H9 (cell line): ENCODE measurements at regions not wholly inside any gene's neighbourhood (a gene's known extent, or its start where the extent isn't known, plus 50 kb on each side); places are given as distances from the start of the nearest gene placed in this dataset.

Experiments used
- DNase-seq: peaks from one replicate; pipeline ENCODE4 v3.0.0-alpha.2; 2017
- H2AFZ ChIP-seq: one replicate; pipeline ENCODE4 v1.6.1; 2013; ENCODE audit warnings: mild to moderate bottlenecking, low read length, control low read depth, moderate library complexity
- H2AK5ac ChIP-seq: 2 replicates; pipeline ENCODE4 v1.6.1; 2013; ENCODE audit warnings: low read length, control low read depth, mixed read lengths; ENCODE audit not compliant: insufficient read length
- H2BK120ac ChIP-seq: one replicate; pipeline ENCODE4 v1.6.1; 2013; ENCODE audit warnings: low read depth, mild to moderate bottlenecking, low read length, control low read depth, inconsistent platforms; ENCODE audit not compliant: poor library complexity, severe bottlenecking
- H2BK12ac ChIP-seq: 2 replicates; pipeline ENCODE4 v1.6.1; 2013; ENCODE audit warnings: low read length, control low read depth, mixed read lengths, low read depth; ENCODE audit not compliant: insufficient read length
- H2BK15ac ChIP-seq: 2 replicates; pipeline ENCODE4 v1.6.1; 2013; ENCODE audit warnings: low read depth, low read length, control low read depth
- H2BK20ac ChIP-seq: one replicate; pipeline ENCODE4 v1.6.1; 2013; ENCODE audit warnings: low read depth, mild to moderate bottlenecking, low read length, control low read depth, inconsistent platforms; ENCODE audit not compliant: poor library complexity, severe bottlenecking
- H2BK5ac ChIP-seq: 2 replicates; pipeline ENCODE4 v1.6.1; 2013; ENCODE audit warnings: low read length, control low read depth, mixed read lengths; ENCODE audit not compliant: insufficient read length
- H3K14ac ChIP-seq: 2 replicates; pipeline ENCODE4 v1.6.1; 2013; ENCODE audit warnings: low read length, control low read depth; ENCODE audit not compliant: insufficient read depth
- H3K18ac ChIP-seq: 2 replicates; pipeline ENCODE4 v1.6.1; 2013; ENCODE audit warnings: low read depth, mild to moderate bottlenecking, mixed read lengths, low read length, control low read depth; ENCODE audit not compliant: insufficient read length
- H3K23ac ChIP-seq: 2 replicates; pipeline ENCODE4 v1.6.1; 2013; ENCODE audit warnings: low read length, control low read depth, mixed read lengths, low read depth; ENCODE audit not compliant: insufficient read length
- H3K23me2 ChIP-seq: 2 replicates; pipeline ENCODE4 v1.6.1; 2013; ENCODE audit warnings: low read depth, mild to moderate bottlenecking, mixed read lengths, low read length, control low read depth; ENCODE audit not compliant: insufficient read length, poor library complexity, severe bottlenecking
- H3K27ac ChIP-seq: 2 replicates; pipeline ENCODE4 v1.5.1; 2013; ENCODE audit warnings: low read length, control low read depth, mixed read lengths, low read depth; ENCODE audit not compliant: insufficient read length
- H3K27me3 ChIP-seq: 2 replicates; pipeline ENCODE4 v1.6.1; 2013; ENCODE audit warnings: low read length, control low read depth, inconsistent platforms; ENCODE audit not compliant: insufficient read depth
- H3K4ac ChIP-seq: 2 replicates; pipeline ENCODE4 v1.6.1; 2013; ENCODE audit warnings: low read depth, mild to moderate bottlenecking, control low read depth, inconsistent platforms, low read length, moderate library complexity
- H3K4me1 ChIP-seq: 2 replicates; pipeline ENCODE4 v1.6.1; 2013; ENCODE audit warnings: low read length, control low read depth, inconsistent platforms; ENCODE audit not compliant: insufficient read depth
- H3K4me2 ChIP-seq: 2 replicates; pipeline ENCODE4 v1.6.1; 2013; ENCODE audit warnings: low read length, control low read depth, mixed read lengths; ENCODE audit not compliant: insufficient read length, insufficient read depth
- H3K56ac ChIP-seq: 2 replicates; pipeline ENCODE4 v1.6.1; 2013; ENCODE audit warnings: low read depth, mild to moderate bottlenecking, mixed read lengths, low read length, control low read depth; ENCODE audit not compliant: insufficient read length
- H3K79me1 ChIP-seq: 2 replicates; pipeline ENCODE4 v1.6.1; 2013; ENCODE audit warnings: low read depth, mild to moderate bottlenecking, moderate library complexity, low read length, control low read depth, inconsistent platforms; ENCODE audit not compliant: insufficient read depth, poor library complexity, severe bottlenecking
- H3K79me2 ChIP-seq: 2 replicates; pipeline ENCODE4 v1.6.1; 2013; ENCODE audit warnings: low read length, control low read depth, inconsistent platforms; ENCODE audit not compliant: insufficient read depth
- H3K9ac ChIP-seq: 2 replicates; pipeline ENCODE4 v1.6.1; 2013; ENCODE audit warnings: low read length, control low read depth, mixed read lengths; ENCODE audit not compliant: insufficient read length; ENCODE audit errors: extremely low read depth
- H3K9me3 ChIP-seq: one replicate; pipeline ENCODE4 v1.6.1; 2013; ENCODE audit warnings: low read depth, low read length, inconsistent platforms; ENCODE audit not compliant: control insufficient read depth
- H3T11ph ChIP-seq: one replicate; pipeline ENCODE4 v1.6.1; 2013; ENCODE audit warnings: mild to moderate bottlenecking, low read length, control low read depth, inconsistent platforms
- H4K20me1 ChIP-seq: one replicate; pipeline ENCODE4 v1.6.1; 2013; ENCODE audit not compliant: control insufficient read depth, insufficient read length, insufficient read depth
- H4K5ac ChIP-seq: 2 replicates; pipeline ENCODE4 v1.6.1; 2013; ENCODE audit warnings: low read depth, mild to moderate bottlenecking, mixed read lengths, low read length, control low read depth; ENCODE audit not compliant: insufficient read length
- H4K8ac ChIP-seq: replicated peaks from 2 replicates; pipeline ENCODE4 v1.6.1; 2013; ENCODE audit warnings: low read length, control low read depth, mixed read lengths, low read depth; ENCODE audit not compliant: insufficient read length
- H4K91ac ChIP-seq: 2 replicates; pipeline ENCODE4 v1.6.1; 2013; ENCODE audit warnings: low read depth, mild to moderate bottlenecking, moderate library complexity, mixed read lengths, low read length, control low read depth; ENCODE audit not compliant: insufficient read length
- H3K27ac Mint-ChIP-seq, 3 experiments: 2 replicates in 2 of 3; 3 replicates in 1 of 3; pipeline ENCODE4 v1.8.0; 2020 to 2021; ENCODE audit warnings: mixed read lengths in 3 of 3, mild to moderate bottlenecking in 1 of 3, moderate library complexity in 1 of 3
- H3K27me3 Mint-ChIP-seq: 2 replicates; pipeline ENCODE4 v1.8.0; 2021; ENCODE audit warnings: low read depth, mild to moderate bottlenecking, moderate library complexity, mixed read lengths
- H3K36me3 Mint-ChIP-seq, 3 experiments: 2 replicates in 2 of 3; 3 replicates in 1 of 3; pipeline ENCODE4 v1.8.0; 2020 to 2021; ENCODE audit warnings: low read depth in 3 of 3, mixed read lengths in 3 of 3; ENCODE audit not compliant: insufficient read depth in 1 of 3
- H3K4me1 Mint-ChIP-seq, 2 experiments: 2 replicates each; pipeline ENCODE4 v1.8.0; 2020; ENCODE audit warnings: mixed read lengths in 2 of 2
- H3K4me3 Mint-ChIP-seq, 2 experiments: 2 replicates in 1 of 2; 3 replicates in 1 of 2; pipeline ENCODE4 v1.8.0; 2020 to 2021; ENCODE audit warnings: mild to moderate bottlenecking in 2 of 2, mixed read lengths in 2 of 2, moderate library complexity in 1 of 2
- H3K9me3 Mint-ChIP-seq, 2 experiments: 2 replicates in 1 of 2; 3 replicates in 1 of 2; pipeline ENCODE4 v1.8.0; 2020; ENCODE audit warnings: mild to moderate bottlenecking in 2 of 2, mixed read lengths in 2 of 2, moderate library complexity in 1 of 2
- WGBS: extraction: QIAGEN DNeasy Blood & Tissue Kit; methylation state at CpG from one replicate; pipeline ENCODE4 v1.1.7; 2013; ENCODE audit warnings: missing lambda C conversion rate, low lambda C conversion rate, mixed read lengths; ENCODE audit not compliant: insufficient read length; ENCODE audit errors: extremely low coverage; 5-methylcytosine and 5-hydroxymethylcytosine counted together
- TF ChIP-seq, protein P1 (sequence below): fragments of 200-600 bp; sonication (generic); conservative IDR thresholded peaks from 3 replicates; pipeline ENCODE4 v1.8.0; 2021; ENCODE audit warnings: antibody characterized with exemption, mild to moderate bottlenecking

DNA sequence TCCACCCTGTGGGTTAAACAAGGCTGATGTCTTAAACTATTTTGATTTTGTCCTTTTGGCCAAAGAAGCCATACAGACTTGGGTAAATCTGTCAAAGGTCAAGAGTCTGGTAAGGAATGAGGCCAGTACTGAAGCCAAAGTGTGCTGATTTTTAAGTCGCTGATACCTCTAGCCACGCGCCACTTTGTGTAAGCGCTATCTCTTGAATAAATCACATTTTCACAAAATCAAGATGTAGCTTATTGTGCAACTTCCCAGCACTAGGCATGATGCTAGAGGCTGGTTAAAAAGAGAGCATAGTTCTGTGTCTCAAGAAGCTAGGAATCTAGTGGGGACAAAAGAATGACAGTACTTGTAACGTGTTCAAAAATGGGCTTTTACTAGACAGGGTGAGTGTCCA is 510.6 kb upstream of the RAB6C start:
- H3K9me3 ChIP-seq = no peaks in the 10 kb centered on the region
- no peak overlapping the region for H2BK5ac ChIP-seq
- Mint-ChIP-seq H3K27ac (no peak overlapping the region), H3K4me1 (no peaks in the 10 kb centered on the region), H3K27me3 (peaks cover 9% of the 10 kb centered on the region), H3K36me3 (peaks cover 0 to 7% (median 0%) of the 10 kb centered on the region in 3 experiments; a peak in 1 of 7 replicates), H3K4me3 (no peak overlapping the region), H3K9me3 (peaks cover 7 to 12% of the 10 kb centered on the region in 2 experiments; a peak in 3 of 5 replicates)
- no peaks in the 10 kb centered on the region for H3K79me1 ChIP-seq
- H3K27ac ChIP-seq = no peak overlapping the region
- H3K4me1 ChIP-seq = no peaks in the 10 kb centered on the region
- H3T11ph ChIP-seq = no peak overlapping the region
- no peaks in the 10 kb centered on the region for H3K23me2 ChIP-seq
- no CpG with 5 or more reads among the region's 5 CpGs for WGBS
- no peak overlapping the region for H2BK12ac ChIP-seq
- no peak overlapping the region for H3K9ac ChIP-seq
- DNase-seq = no peak
- H4K20me1 ChIP-seq = no peaks in the 10 kb centered on the region
- no peak overlapping the region for H3K18ac ChIP-seq
- TF ChIP-seq, protein P1, sequence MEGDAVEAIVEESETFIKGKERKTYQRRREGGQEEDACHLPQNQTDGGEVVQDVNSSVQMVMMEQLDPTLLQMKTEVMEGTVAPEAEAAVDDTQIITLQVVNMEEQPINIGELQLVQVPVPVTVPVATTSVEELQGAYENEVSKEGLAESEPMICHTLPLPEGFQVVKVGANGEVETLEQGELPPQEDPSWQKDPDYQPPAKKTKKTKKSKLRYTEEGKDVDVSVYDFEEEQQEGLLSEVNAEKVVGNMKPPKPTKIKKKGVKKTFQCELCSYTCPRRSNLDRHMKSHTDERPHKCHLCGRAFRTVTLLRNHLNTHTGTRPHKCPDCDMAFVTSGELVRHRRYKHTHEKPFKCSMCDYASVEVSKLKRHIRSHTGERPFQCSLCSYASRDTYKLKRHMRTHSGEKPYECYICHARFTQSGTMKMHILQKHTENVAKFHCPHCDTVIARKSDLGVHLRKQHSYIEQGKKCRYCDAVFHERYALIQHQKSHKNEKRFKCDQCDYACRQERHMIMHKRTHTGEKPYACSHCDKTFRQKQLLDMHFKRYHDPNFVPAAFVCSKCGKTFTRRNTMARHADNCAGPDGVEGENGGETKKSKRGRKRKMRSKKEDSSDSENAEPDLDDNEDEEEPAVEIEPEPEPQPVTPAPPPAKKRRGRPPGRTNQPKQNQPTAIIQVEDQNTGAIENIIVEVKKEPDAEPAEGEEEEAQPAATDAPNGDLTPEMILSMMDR = no peak
- no peak overlapping the region for H4K8ac ChIP-seq
- H2BK20ac ChIP-seq = no peak overlapping the region
- H2AK5ac ChIP-seq = no peak overlapping the region
- H4K5ac ChIP-seq = no peak overlapping the region
- no peak overlapping the region for H3K23ac ChIP-seq
- no peak overlapping the region for H2BK15ac ChIP-seq
- no peak overlapping the region for H2AFZ ChIP-seq
- H3K56ac ChIP-seq = no peak overlapping the region
- no peaks in the 10 kb centered on the region for H3K79me2 ChIP-seq
- H3K4me2 ChIP-seq = no peak overlapping the region
- no peaks in the 10 kb centered on the region for H3K27me3 ChIP-seq
- no peak overlapping the region for H2BK120ac ChIP-seq
- H4K91ac ChIP-seq = no peak overlapping the region
- H3K4ac ChIP-seq = no peak overlapping the region
- H3K14ac ChIP-seq = no peak overlapping the region
